BLaER1 (cell line): ENCODE measurements at regions not wholly inside any gene's neighbourhood (a gene's known extent, or its start where the extent isn't known, plus 50 kb on each side); places are given as distances from the start of the nearest gene placed in this dataset.

Experiments used
- H3K27ac ChIP-seq: shearing (Covaris generic); formaldehyde crosslinking; 2 replicates; pipeline ENCODE4 v1.8.1; 2022
- H3K27me3 ChIP-seq: shearing (Covaris generic); formaldehyde crosslinking; 2 replicates; pipeline ENCODE4 v1.8.1; 2022
- H3K36me3 ChIP-seq: shearing (Covaris generic); formaldehyde crosslinking; 2 replicates; pipeline ENCODE4 v1.8.1; 2022
- H3K4me1 ChIP-seq: shearing (Covaris generic); formaldehyde crosslinking; 2 replicates; pipeline ENCODE4 v1.8.1; 2022
- H3K4me2 ChIP-seq: shearing (Covaris generic); formaldehyde crosslinking; 2 replicates; pipeline ENCODE4 v1.8.1; 2022
- H3K4me3 ChIP-seq: shearing (Covaris generic); formaldehyde crosslinking; 2 replicates; pipeline ENCODE4 v1.8.1; 2022
- H3K9ac ChIP-seq: shearing (Covaris generic); formaldehyde crosslinking; 2 replicates; pipeline ENCODE4 v1.8.1; 2022
- H3K9me3 ChIP-seq: shearing (Covaris generic); formaldehyde crosslinking; 2 replicates; pipeline ENCODE4 v1.8.1; 2022
- H4K20me1 ChIP-seq: shearing (Covaris generic); formaldehyde crosslinking; 2 replicates; pipeline ENCODE4 v1.8.1; 2022
- Cebpa-rat ChIP-seq: shearing (Covaris generic); IDR thresholded peaks from 2 replicates; pipeline ENCODE4 v1.8.1; 2022

DNA sequence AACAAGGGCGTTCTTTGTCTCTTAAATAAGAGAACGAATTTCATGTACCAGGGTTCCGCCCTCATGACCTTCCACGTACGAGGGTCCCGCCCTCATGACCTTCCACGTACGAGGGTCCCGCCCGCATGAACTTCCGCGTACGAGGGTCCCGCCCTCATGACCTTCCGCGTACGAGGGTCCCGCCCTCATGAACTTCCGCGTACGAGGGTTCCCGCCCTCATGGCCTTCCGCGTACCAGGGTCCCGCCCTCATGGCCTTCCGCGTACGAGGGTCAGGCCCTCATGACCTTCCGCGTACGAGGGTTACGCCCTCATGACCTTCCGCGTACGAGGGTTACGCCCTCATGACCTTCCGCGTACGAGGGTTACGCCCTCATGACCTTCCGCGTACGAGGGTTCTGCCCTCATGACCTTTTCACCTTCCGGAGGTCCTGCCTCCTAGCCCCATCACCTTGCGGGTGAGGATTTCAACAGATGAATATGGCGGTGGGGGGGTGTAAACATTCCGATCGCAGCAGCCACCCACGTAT is 273.9 kb upstream of the ADAMTS16 start:
- Histone ChIP-seq H3K27ac (no peak overlapping the region), H3K4me1 (peaks cover 7% of the 10 kb centered on the region; the same call in 1 of the 2 replicates), H3K27me3 (no peaks in the 10 kb centered on the region), H3K4me3 (no peak overlapping the region), H3K9me3 (peaks cover 22% of the 10 kb centered on the region), H3K9ac (no peak overlapping the region), H3K36me3 (no peaks in the 10 kb centered on the region), H4K20me1 (no peaks in the 10 kb centered on the region), H3K4me2 (no peak overlapping the region)
- no peak for TF ChIP-seq Cebpa-rat

DNA sequence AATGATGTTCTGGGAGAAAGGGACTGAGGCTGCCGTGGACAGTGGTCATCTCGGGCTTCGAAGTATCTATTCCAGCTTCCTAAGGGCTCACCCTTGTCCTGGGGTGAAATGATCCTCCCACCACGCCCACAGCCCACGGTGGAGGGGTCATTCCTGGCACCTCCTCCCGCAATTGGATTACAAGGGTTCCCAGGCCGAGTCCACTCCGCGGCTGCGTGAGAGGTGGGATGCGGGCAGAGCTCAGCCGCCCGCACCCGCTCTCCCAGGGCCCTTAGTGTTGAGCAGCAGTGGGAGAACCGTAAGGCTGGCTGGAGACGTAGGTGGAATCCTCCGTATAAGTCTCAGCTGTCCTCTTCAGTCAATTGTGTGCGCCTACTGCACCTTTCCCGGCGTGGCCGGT is 273.3 kb upstream of the ADAMTS16 start:
- TF ChIP-seq Cebpa-rat, result no peak
- Histone ChIP-seq H3K9me3 (peaks cover 22% of the 10 kb centered on the region), H3K4me2 (no peak overlapping the region), H3K27me3 (no peaks in the 10 kb centered on the region), H3K36me3 (no peaks in the 10 kb centered on the region), H3K27ac (no peak overlapping the region), H3K4me1 (peaks cover 7% of the 10 kb centered on the region; the same call in 1 of the 2 replicates), H3K9ac (no peak overlapping the region), H3K4me3 (no peak overlapping the region), H4K20me1 (no peaks in the 10 kb centered on the region)

DNA sequence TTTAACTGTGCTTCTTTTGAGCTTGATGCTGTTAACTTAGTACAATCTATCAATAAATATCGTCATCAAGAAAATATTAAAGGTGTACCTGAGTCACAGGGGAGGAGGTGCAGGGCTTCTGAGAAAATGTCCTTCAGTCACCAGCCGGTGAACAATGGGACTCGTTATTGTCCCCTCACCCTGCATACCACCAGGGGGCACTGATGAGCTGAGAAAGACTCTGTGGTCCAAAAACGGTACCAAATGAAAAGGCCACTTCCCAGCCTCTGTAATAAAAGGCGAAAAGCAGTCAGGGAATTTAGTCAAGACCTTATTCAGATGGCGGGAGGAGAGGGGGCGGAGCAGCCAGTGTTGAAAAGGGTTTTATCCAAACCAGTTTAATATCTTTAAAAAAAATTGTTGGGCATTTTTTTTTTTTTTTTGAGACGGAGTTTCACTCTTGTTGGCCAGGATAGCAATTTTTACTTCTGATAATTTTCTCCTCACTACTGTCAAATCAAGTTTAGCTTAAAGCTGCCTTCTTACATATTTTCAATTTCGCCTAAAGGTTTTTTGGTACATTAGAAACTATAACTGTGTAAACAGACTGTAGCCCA is 271.9 kb upstream of the ADAMTS16 start:
- H3K27ac ChIP-seq, result no peak overlapping the region
- no peak for TF ChIP-seq Cebpa-rat
- H3K27me3 ChIP-seq, result no peaks in the 10 kb centered on the region
- H4K20me1 ChIP-seq, result no peaks in the 10 kb centered on the region
- H3K4me1 ChIP-seq, result peaks cover 7% of the 10 kb centered on the region; the same call in 1 of the 2 replicates
- no peak overlapping the region for H3K4me2 ChIP-seq
- no peaks in the 10 kb centered on the region for H3K36me3 ChIP-seq
- H3K9ac ChIP-seq, result no peak overlapping the region
- peaks cover 22% of the 10 kb centered on the region for H3K9me3 ChIP-seq
- H3K4me3 ChIP-seq, result no peak overlapping the region

DNA sequence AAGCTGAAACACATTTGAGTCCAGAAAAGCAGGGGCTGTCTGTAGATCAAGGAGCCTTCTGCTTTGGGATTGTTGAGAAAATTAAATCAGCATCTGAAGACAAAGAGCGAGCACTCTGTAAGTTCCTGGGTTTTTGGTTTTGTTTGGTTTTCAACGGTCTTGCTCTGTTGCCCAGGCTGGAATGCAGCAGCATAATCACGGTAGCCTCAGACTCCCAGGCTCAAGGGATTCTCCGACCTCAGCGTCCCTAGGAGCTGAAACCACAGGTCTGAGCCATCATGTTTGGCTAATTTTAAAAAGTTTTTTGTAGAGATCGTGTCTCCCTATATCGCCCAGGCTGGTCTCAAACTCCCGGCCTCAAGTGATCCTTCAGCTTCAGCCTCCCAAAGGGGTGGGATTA is 266.5 kb upstream of the ADAMTS16 start:
- Histone ChIP-seq H3K36me3 (no peaks in the 10 kb centered on the region), H3K9me3 (no peaks in the 10 kb centered on the region), H3K4me3 (no peak overlapping the region), H3K4me2 (no peak overlapping the region), H3K27ac (no peak overlapping the region), H3K4me1 (peaks cover 7% of the 10 kb centered on the region; the same call in 1 of the 2 replicates), H3K9ac (no peak overlapping the region), H4K20me1 (no peaks in the 10 kb centered on the region), H3K27me3 (no peaks in the 10 kb centered on the region)
- no peak for TF ChIP-seq Cebpa-rat

DNA sequence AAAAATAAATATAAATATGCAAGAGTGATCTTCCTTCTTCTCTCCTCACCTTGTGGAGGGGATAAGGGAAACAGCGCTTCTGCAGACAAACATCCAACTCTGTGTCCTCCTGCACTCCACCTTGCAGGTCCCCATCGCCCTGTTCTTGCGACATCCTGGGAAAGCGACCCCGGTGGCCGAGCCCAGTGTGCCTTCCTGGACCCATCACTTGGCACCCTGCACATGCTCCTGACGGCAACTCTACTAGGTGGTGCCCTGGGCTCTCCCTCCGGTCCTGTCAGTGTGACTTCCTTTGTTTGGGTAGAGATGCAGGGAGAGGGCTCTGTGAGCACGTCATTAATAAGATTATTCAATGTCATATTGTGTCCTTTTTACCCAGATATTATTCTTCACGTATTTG is 266.0 kb upstream of the ADAMTS16 start:
- Histone ChIP-seq H3K4me1 (peaks cover 7% of the 10 kb centered on the region; the same call in 1 of the 2 replicates), H3K9ac (no peak overlapping the region), H3K4me2 (no peak overlapping the region), H4K20me1 (no peaks in the 10 kb centered on the region), H3K27me3 (no peaks in the 10 kb centered on the region), H3K4me3 (no peak overlapping the region), H3K36me3 (no peaks in the 10 kb centered on the region), H3K9me3 (no peaks in the 10 kb centered on the region), H3K27ac (no peak overlapping the region)
- no peak for TF ChIP-seq Cebpa-rat

DNA sequence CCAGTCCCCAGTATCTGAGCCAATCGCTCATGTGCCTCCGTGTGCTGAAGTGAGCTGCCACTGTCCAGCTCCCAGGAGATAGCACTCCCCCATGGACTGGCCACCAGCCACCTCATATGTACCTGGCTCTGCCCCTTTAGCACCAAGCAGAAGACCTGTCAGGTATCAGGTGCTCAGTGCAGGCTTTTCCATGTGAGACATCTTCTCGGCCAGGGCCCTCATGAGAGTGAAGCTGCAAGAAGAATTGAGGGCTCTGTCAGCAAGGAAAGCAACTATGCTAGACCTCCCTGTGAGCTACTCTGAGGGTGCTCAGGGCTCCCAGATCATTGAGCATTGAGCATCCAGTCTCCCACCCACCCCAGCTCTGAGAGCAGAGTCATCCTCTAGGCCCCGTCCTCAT is 264.2 kb upstream of the ADAMTS16 start:
- H3K27ac ChIP-seq, result no peak overlapping the region
- no peaks in the 10 kb centered on the region for H3K36me3 ChIP-seq
- H4K20me1 ChIP-seq, result no peaks in the 10 kb centered on the region
- H3K27me3 ChIP-seq, result no peaks in the 10 kb centered on the region
- H3K9me3 ChIP-seq, result no peaks in the 10 kb centered on the region
- H3K4me2 ChIP-seq, result no peak overlapping the region
- no peak overlapping the region for H3K9ac ChIP-seq
- H3K4me1 ChIP-seq, result peaks cover 5% of the 10 kb centered on the region; the same call in 1 of the 2 replicates
- H3K4me3 ChIP-seq, result no peak overlapping the region
- TF ChIP-seq Cebpa-rat, result no peak

DNA sequence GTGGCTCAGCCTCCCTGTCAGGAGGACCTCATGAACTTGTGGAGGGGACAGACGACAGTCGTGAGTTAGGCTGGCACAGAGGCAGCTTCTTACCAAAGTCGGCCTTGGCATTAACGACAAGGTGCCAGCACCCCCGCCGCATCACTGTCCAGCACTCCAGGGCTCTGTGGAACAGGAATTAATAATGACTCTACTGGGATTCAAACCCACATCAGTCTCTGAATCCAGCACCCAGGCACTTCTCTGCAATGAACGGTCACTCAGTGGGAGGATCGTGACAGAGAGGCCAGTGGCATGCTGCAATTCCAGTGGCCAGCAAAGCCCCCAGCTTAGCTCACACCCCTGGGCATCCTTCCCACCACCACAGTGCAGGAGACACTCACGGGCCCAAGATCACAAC is 263.3 kb upstream of the ADAMTS16 start:
- TF ChIP-seq Cebpa-rat, result no peak
- Histone ChIP-seq H3K27me3 (no peaks in the 10 kb centered on the region), H3K9me3 (no peaks in the 10 kb centered on the region)

DNA sequence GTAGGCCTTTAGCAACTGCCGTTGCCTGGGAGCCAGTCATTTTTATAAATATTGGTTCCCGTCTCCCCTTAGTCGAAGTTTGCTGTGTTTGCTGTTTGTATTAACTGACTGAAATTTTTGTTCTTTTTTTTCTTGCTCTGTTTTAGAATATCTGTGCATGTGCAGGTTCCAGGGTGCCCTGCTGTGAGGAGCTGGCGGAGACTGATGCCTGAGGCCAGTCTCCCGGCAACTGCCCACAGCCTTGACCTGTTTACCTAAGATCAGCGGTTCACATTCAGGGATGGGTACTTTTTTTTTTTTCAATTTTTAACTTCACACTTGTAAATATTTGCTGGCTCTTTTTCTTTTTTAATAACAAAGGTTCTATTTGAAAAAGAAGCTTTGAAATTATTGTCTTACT is 262.6 kb upstream of the ADAMTS16 start:
- Histone ChIP-seq H3K4me2 (no peak overlapping the region), H3K9me3 (no peaks in the 10 kb centered on the region), H3K27me3 (no peaks in the 10 kb centered on the region), H4K20me1 (no peaks in the 10 kb centered on the region), H3K4me3 (no peak overlapping the region), H3K27ac (no peak overlapping the region), H3K36me3 (no peaks in the 10 kb centered on the region), H3K9ac (no peak overlapping the region), H3K4me1 (peaks cover 5% of the 10 kb centered on the region; the same call in 1 of the 2 replicates)
- TF ChIP-seq Cebpa-rat, result no peak

More for the DNA sequence above, 263.3 kb upstream of the ADAMTS16 start:
- Histone ChIP-seq H3K4me3 (no peak overlapping the region), H3K4me1 (peaks cover 5% of the 10 kb centered on the region; the same call in 1 of the 2 replicates), H3K4me2 (no peak overlapping the region), H3K27ac (no peak overlapping the region), H4K20me1 (no peaks in the 10 kb centered on the region), H3K9ac (no peak overlapping the region), H3K36me3 (no peaks in the 10 kb centered on the region)

DNA sequence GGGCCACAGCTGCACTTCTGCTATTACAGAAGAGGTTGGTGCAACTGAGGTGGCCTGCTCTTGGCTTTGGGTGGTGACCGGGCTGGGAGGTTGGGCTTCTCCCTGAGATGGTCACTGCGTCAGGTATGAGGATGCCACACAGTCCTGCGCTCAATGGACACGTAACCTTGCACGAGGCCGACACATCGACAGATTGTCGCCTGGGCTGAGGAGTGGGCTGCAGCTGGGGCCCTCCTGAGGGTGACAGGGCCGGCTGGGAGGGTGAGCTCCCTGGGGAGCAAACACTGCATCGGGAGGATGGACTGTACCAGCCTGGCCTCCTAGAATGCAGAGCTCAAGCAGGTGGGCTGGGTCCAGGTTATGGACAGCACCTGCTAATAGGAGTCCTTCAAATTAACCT is 261.1 kb upstream of the ADAMTS16 start:
- Histone ChIP-seq H3K4me1 (peaks cover 5% of the 10 kb centered on the region; the same call in 1 of the 2 replicates), H3K4me3 (no peak overlapping the region), H3K4me2 (no peak overlapping the region), H3K36me3 (no peaks in the 10 kb centered on the region), H3K27me3 (no peaks in the 10 kb centered on the region), H3K9me3 (no peaks in the 10 kb centered on the region), H3K9ac (no peak overlapping the region), H3K27ac (no peak overlapping the region), H4K20me1 (no peaks in the 10 kb centered on the region)
- TF ChIP-seq Cebpa-rat, result no peak

DNA sequence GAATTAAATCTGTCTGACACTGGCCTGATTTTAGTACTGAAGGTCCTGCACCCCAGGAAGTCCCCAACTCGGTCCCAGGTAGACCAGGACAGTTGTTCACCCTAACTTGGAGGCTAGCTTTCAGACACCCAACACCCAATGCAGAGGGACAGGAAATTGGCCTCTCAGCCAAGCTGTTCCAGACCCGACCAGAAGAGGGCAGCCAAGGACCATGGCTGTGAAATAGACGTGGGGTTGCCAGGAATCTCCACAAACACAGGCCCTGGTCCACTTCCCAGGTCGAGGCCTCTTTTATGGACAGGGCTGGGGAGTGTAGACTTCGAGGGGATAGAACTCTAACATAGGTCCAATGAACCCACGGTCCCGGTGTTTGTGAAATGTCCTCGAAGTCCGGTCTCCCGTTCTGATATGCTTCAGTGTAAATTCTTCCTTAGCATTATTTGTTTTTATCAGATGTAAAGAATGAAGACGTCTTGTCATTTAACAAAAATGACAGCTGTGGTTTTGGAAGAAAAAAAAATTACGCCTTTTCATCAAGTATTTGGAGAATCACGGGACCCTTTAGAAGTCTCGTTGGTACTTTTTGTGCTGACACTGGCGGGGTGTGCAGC is 260.3 kb upstream of the ADAMTS16 start:
- H3K36me3 ChIP-seq, result no peaks in the 10 kb centered on the region
- no peak for TF ChIP-seq Cebpa-rat
- no peak overlapping the region for H3K27ac ChIP-seq
- H3K9ac ChIP-seq, result no peak overlapping the region
- H3K4me1 ChIP-seq, result peaks cover 5% of the 10 kb centered on the region; the same call in 1 of the 2 replicates
- no peaks in the 10 kb centered on the region for H4K20me1 ChIP-seq
- H3K4me3 ChIP-seq, result no peak overlapping the region
- no peaks in the 10 kb centered on the region for H3K27me3 ChIP-seq
- H3K4me2 ChIP-seq, result no peak overlapping the region
- H3K9me3 ChIP-seq, result no peaks in the 10 kb centered on the region
